Middle frontal gyrus (tissue), 1 donor: ENCODE measurements at regions not wholly inside any gene's neighbourhood (a gene's known extent, or its start where the extent isn't known, plus 50 kb on each side); places are given as distances from the start of the nearest gene placed in this dataset.
"Not testable (repeated sequence)": the region's sequence is repeated elsewhere in the genome, so short reads cannot be mapped to it uniquely, and the experiment has no call there.

Experiments
- DNase-seq: peaks from one replicate; pipeline ENCODE4 v3.0.0-alpha.2; 2015; ENCODE audit warnings: low spot score; ENCODE audit errors: extremely low spot score

DNA sequence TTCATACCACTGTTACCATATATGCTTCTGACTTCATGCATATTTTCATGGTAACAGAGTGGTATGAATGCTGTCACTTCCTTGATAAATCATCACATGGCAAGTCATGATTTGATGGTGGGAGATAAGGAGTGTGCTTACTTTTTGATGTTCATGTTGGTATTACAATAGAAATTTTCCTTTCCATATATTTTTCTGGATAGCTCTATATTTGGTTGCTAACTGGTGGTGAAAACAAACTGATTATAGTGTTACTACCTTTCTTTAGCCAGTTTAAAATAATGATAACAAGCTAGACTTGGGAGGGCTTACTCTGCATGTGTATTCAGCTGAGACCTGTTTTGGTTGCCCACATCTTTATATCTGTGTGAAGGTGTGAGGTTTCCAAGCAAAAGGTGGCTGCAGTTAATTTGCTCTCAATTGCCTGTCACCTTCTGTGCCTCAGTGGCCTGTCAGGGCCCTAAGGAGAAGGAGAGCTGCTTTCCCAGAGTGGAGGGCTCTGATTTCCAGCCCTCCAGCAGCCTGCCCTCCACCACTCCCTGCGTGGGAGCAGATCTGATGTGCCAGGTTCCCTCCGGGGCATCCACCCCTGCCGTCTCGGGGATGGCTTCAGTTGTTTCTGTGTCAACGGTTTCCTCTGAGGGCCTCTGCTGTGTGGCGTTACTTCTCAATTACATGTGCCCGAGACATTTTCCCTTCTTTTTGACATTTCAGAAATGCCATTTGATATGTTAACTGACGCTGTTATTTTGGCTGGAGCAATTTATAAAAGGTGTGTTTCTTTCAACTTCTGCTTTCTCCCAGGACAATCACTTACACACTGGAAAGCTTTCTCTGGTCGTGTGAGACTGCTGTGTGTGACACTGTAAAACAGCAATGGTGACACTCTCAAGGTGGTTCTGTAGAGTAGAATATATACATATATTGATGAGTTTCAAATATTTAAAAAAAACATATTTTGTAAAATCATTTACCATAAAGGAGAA is 107.7 kb upstream of the KLF6 start:
- no peak for DNase-seq

DNA sequence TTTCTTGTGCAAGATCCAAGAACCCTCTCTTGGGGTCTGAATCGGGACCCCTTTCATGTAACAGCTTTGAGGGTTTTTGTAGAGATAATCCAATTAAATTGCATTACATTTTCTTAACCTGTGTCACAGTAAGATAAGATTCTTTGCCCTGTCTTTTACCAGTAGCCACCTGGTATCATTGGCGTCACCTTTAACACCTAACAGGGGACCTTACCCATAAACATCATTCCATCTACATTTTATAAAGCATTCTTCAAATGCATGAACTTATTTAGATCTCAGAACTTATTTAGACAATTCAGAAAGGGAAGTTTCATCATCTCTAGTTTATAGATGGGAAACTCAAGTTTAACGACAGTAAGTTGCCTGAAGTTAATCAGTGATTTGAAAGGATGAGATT is 106.4 kb upstream of the KLF6 start:
- DNase-seq = no peak

GRCh38 chr10:3890602-3891352 is 105.8 kb upstream of the KLF6 start:
- DNase-seq = no peak

- no peak for DNase-seq
Observed at GRCh38 chr10:3889961-3890522, 105.0 kb upstream of the KLF6 start.

DNA sequence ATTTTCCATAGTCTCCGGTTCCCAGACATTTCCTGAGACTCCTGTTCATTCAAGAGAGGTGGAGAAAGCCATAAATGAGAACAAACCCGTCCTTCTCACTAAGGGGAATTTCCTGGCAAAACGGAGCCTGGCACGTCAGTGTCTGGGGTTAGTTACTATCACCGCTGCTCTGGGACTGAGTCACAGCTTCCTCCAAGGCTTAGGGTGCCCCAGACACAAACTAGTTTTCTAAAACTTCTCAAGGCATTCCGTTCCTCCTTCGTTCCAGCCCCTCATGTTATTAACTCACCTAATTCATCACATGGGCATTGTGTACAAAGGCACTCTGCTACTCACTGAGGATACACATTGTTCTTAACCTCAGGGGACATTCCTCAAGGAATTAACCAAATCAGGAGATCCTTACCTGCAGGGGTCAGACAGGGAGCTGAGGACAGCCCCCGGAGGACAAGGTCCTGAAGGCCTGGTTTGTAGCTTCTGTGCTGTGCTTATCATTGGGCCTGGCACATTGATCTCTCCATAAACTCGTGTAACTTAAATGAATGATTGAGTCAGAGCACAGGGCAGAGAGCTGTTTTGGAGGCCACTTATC is 103.0 kb upstream of the KLF6 start:
- no peak for DNase-seq

GRCh38 chr10:3887404-3887803 is 102.4 kb upstream of the KLF6 start:
- DNase-seq = no peak

DNA sequence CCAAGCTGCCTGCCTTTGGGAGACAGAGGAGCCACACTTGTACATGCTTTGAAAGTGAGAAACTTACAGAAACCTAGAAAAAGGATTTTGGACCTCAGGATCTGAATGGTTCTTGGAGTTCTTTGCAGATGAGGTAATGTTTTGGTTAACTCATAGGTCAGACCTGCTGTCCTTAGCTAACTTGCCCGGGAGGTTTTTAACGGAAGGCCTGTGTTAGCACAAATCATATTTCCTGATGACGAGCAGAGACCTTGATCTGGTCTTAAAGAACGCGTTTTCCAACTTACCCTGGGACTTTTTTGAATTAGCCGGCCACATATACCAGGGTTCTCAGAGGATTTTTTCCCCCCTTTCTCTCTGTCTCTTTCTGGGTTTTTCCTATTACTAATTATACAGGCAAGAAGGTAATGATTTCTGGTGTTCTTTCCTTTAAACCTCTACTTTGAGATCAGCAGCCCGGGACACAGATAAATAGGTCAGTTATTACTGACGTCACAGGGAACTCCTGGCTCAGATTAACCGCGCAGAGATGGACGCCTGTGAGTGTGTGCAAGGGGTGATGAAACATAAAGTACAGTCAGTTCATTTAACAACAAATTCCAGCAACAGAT is 101.7 kb upstream of the KLF6 start:
- no peak for DNase-seq

DNA sequence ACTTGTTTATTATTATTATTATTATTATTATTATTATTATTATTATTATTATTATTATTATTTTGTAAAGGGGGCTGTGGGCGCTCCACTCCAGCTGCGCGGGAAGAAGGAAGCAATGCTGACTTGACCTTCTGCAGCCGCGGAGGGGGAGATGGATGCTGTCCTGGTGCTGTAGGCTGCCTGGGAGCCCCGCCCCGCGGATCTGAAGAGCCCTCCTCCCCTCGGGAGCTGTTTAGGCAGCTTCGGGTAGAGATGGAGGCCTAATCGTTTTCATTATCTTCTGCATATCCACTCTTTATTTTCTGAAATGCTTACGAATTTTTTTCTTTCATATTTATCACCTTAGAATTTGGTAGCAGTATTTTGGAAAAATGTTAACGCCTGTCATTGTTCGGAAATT is 101.2 kb upstream of the KLF6 start:
- no peak for DNase-seq

- no peak for DNase-seq
Observed at GRCh38 chr10:3882855-3883254, 97.8 kb upstream of the KLF6 start.

GRCh38 chr10:3881622-3882021 is 96.6 kb upstream of the KLF6 start:
- no peak for DNase-seq

GRCh38 chr10:3879073-3879472 is 94.1 kb upstream of the KLF6 start:
- no peak for DNase-seq

DNA sequence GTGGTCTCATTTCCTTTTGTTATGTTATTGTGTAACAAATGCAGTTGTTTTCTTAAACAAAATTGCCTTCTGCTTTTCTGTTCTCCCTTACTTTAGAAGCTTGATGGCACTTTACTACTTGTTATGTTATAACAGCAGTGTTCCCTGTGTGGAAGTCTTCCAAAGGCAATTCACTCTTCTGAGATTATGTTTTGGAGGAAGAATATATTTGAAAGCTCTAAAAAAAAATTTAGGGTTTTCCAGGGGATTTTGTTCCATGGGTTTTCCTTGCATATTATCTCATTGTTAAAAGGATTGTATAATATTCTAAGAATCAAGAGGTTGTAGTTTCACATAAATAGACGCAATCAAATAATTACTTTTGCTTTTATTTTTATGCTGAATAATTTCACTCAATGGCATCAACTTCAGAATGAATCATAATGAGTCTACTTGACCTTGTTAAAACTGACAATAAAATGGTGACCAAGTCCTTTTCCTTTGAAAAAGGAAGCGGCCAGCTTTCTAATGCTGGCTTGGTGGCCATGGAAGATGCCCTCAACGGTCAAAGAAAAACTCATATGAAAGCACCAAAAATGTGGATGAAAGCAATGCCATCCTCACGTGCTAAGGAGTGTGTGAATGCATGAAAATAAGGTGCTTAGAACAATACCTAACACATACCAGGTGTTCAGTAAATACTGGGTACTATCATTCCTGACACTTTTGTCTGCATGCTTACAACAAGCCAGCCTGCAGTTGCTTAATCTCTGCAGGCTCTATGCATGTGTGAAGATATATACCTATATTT is 92.4 kb upstream of the KLF6 start:
- DNase-seq = no peak

DNA sequence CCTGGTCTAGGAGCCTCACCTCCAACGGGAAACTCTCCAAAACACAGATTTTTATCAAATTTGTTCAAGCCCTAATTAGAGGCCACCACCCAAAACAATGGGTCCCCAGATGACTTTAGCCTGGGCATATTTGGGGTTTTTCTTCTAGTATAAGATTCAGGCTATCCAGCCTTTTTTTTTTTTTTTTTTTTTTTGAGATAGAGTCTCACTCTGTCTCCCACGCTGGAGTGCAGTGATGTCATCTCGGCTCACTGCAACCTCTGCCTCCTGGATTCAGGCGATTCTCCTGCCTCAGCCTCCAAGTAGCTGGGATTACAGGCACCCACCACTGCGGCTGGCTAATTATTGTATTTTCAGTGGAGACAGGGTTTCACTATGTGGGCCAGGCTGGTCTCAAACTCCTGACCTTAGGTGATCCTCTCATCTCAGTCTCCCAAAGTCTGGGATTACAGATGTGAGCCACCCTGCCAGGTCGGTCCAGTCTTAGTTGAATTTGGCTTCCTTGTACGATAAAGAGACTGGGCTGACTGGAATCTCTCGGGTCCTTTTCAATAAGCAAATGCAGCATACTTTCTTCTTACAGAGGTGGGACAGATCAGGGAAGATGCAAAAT is 91.4 kb upstream of the KLF6 start:
- DNase-seq = no peak

DNA sequence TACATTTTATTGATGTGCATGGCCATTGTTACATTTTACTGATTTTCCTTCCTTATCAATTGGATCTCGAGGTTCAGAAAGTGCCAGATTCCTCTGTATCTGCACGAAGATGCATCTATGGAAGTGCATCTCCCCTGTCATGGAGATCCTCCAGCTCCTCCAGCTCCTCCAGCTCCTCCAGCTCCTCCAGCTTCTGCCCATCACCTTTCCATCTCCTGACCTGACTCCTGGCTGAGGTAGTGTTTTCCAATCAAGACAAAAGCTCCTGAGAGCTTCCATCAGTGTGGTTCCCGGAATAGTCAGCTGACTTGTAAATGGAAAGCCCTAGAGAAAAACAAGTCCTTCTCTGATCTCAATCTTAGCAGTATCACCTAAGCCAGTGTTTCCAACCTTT is 90.8 kb upstream of the KLF6 start:
- no peak for DNase-seq

DNA sequence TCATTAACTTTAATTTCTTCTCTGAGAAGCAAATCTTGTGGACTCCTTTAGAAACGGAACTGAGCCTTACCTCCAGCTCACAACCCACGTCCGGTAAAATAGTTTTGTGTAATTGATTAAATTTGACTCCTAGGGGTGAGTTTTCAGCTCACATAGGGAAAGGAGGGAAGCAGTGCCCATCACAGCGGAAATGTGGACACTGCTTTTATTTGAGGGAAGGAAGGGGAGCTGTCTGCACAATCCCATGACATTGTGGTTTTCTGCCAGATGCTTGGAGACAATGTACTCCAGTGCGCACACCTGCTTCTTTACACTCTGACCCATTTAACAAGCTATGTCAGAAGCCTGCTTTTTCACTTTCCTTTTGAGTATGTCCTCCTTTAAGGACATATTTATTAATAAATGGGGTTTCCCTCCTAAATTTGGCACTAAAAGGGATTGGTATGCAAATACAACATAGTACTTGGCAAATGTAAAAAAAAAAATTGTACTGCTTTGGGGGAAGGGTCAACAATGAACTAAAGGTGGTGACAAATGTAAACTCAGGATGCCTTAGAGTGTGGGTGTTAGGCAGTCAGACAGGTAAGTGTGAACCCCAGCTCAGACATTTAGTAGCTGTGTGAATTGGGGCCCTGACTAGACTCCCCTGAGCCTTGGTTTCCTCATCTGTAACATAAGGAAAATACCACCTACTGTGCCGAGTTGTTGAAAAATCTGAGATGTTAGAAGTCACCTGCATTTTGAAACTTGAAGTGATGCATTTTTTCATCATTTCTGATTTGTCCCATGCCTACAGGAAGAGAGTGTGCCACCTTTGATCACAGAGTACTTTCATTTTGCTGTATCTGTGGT is 90.2 kb upstream of the KLF6 start:
- no peak for DNase-seq

- not testable (repeated sequence) for DNase-seq
Observed at GRCh38 chr10:3874610-3874989, 89.6 kb upstream of the KLF6 start.

DNA sequence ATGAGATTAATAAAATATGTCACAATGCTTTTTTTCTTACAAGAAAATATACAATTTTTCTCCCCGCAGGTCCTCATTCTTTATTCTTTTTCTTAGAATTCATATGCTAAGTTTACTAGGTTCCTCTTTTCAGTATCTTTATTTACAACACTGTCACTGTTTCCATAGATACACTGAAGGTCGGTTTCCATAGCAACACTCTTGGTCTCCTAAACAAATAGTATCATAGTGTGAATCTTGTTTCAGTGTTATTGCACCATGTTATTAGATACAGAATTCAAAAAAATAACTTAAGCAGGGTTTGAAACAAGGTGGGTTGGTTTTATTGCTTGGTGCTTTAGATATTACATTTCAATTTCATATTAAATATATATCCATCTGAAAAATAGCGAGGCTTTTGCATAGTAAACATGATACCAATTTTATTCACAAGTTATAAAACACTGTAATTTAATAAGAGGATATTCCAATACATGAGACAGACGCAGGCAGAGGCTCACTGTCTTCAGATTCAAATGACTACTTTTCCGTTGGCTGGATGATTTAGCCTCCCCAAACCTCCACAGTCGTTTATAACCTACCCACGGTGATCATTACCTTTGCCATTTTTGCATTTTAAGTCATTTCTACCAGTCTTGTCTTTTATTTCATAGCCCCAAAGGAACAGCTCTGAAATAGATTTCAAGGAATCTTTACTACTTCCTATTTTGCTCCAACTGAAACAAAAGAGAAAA is 88.9 kb upstream of the KLF6 start:
- no peak for DNase-seq

DNA sequence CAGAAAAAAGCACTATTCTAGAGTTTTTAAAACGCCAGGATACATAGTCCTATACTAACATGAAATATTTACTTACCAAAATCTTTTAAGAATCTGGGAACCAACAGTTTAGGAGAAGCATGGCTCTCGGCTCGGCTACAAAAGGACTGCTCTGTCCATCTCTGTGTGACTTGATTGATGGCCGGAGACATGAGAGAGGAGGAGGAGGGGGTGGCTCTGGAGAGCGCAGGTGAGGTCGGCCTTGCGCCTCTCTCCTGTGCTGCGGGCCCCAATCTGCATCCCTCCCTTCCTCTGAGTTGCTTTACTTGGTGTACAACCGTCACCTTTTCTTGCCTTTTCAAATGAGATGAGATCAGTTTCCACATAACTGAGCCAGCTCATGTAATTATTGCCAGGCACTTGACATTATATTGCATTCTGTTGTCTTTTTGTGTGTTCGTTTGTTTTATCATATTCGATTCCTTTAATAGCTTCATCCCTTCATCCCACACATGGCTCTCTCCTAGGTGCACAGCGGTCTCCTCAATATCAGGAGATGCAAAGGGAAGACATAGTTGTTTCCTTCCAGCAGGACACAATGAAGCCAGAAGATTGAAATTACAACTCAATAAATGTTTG is 87.8 kb upstream of the KLF6 start:
- DNase-seq = no peak
